Left ventricle myocardium inferior (tissue), 1 donor: ENCODE measurements at regions not wholly inside any gene's neighbourhood (a gene's known extent, or its start where the extent isn't known, plus 50 kb on each side); places are given as distances from the start of the nearest gene placed in this dataset.
A peak's percentile ranks its signal among the peaks of the same experiment; 100 is the strongest.
"Not testable (repeated sequence)": the region's sequence is repeated elsewhere in the genome, so short reads cannot be mapped to it uniquely, and the experiment has no call there.

Source experiments
- DNase-seq: peaks from one replicate; pipeline ENCODE4 v3.0.0-alpha.2; 2020
- H3K27ac ChIP-seq: fragments of 200-600 bp; replicated peaks from 2 replicates; pipeline ENCODE4 v1.8.0; 2021
- H3K27me3 ChIP-seq: fragments of 200-600 bp; 2 replicates; pipeline ENCODE4 v1.8.0; 2021; ENCODE audit warnings: low read depth
- H3K36me3 ChIP-seq: fragments of 200-600 bp; 2 replicates; pipeline ENCODE4 v1.8.0; 2021
- H3K4me1 ChIP-seq: fragments of 200-600 bp; 2 replicates; pipeline ENCODE4 v1.8.0; 2021
- H3K4me3 ChIP-seq: fragments of 200-600 bp; 2 replicates; pipeline ENCODE4 v1.8.0; 2021; ENCODE audit warnings: mild to moderate bottlenecking, moderate library complexity
- H3K9me3 ChIP-seq: fragments of 200-600 bp; replicated peaks from 2 replicates; pipeline ENCODE4 v1.8.0; 2021
- intact Hi-C: fragments of 100-400 bp; cut with micrococcal nuclease; formaldehyde crosslinking; loops from one replicate; pipeline ENCODE4 v1.11.0; 2022
- TF ChIP-seq, protein P1 (sequence below): fragments of 200-600 bp; IDR thresholded peaks from 2 replicates; pipeline ENCODE4 v1.8.0; 2021; ENCODE audit warnings: antibody characterized with exemption, mild to moderate bottlenecking, borderline replicate concordance
- donor health status: DM: no; HTN: yes; CAD: no; lungs with severe emphysema.

DNA sequence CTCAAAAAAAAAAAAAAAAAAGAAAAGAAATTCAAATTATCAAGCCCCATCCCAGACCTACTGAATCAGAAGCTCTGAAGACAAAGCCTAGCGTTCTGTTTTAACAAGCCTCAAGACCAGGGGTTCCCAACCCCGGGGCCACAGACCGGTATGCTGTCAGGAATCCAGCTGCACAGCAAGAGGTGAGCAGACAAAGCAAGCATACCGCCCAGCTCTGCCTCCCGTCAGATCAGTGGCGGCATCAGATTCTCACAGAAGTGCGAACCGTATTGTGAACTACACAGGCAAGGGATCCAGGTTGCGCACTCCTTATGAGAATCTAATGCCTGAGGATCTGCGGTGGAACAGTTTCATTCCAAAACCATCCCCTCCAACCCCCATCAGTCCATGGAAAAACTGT lies 57.8 kb upstream of the RASAL2 start:
- TF ChIP-seq, protein P1, sequence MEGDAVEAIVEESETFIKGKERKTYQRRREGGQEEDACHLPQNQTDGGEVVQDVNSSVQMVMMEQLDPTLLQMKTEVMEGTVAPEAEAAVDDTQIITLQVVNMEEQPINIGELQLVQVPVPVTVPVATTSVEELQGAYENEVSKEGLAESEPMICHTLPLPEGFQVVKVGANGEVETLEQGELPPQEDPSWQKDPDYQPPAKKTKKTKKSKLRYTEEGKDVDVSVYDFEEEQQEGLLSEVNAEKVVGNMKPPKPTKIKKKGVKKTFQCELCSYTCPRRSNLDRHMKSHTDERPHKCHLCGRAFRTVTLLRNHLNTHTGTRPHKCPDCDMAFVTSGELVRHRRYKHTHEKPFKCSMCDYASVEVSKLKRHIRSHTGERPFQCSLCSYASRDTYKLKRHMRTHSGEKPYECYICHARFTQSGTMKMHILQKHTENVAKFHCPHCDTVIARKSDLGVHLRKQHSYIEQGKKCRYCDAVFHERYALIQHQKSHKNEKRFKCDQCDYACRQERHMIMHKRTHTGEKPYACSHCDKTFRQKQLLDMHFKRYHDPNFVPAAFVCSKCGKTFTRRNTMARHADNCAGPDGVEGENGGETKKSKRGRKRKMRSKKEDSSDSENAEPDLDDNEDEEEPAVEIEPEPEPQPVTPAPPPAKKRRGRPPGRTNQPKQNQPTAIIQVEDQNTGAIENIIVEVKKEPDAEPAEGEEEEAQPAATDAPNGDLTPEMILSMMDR = no peak
- H3K4me1 ChIP-seq = peaks cover 75% of the 10 kb centered on the region
- no peaks in the 10 kb centered on the region for H3K27me3 ChIP-seq
- no peak overlapping the region for H3K4me3 ChIP-seq
- intact Hi-C loops = loop anchor here (10.0 kb wide), 1 partner anchor 59 kb away; the partner anchor contains the start of gene RASAL2
- H3K36me3 ChIP-seq = no peaks in the 10 kb centered on the region
- H3K9me3 ChIP-seq = no peaks in the 10 kb centered on the region
- DNase-seq = no peak
- H3K27ac ChIP-seq = peak overlapping the region; percentile 95

DNA sequence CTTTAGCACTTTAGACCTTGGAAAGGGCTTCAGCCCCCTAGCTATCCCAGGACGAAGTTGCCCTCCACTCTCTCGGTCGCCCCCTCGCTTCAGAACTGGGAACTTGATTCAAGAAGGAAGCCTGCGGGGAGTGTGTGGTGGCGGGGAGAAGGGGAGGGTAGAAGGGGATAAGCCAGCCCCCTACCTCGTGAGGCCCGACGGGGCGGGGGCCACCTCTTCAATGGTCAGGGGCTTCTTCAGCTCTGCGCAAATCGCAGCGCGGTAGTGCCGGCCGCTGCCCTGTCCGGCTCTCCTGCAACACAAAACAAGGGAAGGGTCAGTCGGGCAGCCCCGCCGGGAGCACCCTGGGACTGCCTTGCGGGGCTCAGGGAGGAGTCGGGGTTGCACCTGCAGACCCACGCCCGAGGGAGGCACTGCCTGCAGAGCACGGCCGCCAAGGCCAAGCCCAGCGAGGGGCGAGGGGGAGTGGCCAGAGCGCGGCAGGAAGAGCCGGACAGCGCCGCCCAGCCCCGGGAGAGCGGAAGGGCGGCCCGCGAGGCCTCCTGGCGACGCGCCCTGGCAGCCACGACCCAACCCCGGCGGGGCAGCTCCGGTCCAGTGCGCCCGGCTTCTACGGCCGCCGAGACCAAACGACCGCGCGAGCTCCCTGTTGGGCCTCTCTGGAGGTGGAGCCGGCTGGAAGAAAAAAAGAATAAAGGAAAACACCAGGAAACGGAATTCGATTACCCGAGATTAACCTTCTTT lies 56.2 kb upstream of the RASAL2 start:
- intact Hi-C loops = loop anchor here (10.0 kb wide), 1 partner anchor 57 kb away; the partner anchor contains the start of gene RASAL2
- no peaks in the 10 kb centered on the region for H3K9me3 ChIP-seq
- TF ChIP-seq, protein P1 = peak; percentile 66
- H3K27ac ChIP-seq = peak overlapping the region; percentile 95
- peak; percentile 91 for DNase-seq
- H3K27me3 ChIP-seq = no peaks in the 10 kb centered on the region
- peak overlapping the region; percentile 83 for H3K4me3 ChIP-seq
- no peaks in the 10 kb centered on the region for H3K36me3 ChIP-seq
- peaks cover 59% of the 10 kb centered on the region for H3K4me1 ChIP-seq

DNA sequence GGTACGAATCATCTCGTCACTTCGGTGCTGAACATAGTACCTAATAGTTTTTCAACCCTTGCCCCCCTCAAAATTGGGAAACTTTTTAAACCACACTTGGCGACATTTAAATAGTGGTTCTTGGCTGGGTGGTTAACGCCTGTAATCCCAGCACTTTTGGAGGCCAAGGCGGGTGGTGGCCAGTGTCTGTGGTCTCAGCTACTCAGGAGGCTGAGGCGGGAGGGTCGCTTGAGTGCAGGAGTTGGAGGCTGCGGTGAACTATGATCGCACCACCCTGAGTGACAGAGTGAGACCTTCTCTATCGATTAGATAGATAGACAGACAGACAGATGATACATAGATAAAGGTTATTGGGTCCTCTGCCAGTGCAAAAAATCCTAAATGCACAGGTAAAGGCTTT lies 55.5 kb upstream of the RASAL2 start:
- H3K4me3 ChIP-seq = peak overlapping the region; percentile 83
- H3K27ac ChIP-seq = peak overlapping the region; percentile 95
- DNase-seq = no peak
- H3K27me3 ChIP-seq = no peaks in the 10 kb centered on the region
- H3K9me3 ChIP-seq = no peaks in the 10 kb centered on the region
- intact Hi-C loops = loop anchor here (10.0 kb wide), 1 partner anchor 56 kb away; the partner anchor contains the start of gene RASAL2
- H3K36me3 ChIP-seq = no peaks in the 10 kb centered on the region
- peaks cover 52% of the 10 kb centered on the region for H3K4me1 ChIP-seq
- TF ChIP-seq, protein P1 = no peak

DNA sequence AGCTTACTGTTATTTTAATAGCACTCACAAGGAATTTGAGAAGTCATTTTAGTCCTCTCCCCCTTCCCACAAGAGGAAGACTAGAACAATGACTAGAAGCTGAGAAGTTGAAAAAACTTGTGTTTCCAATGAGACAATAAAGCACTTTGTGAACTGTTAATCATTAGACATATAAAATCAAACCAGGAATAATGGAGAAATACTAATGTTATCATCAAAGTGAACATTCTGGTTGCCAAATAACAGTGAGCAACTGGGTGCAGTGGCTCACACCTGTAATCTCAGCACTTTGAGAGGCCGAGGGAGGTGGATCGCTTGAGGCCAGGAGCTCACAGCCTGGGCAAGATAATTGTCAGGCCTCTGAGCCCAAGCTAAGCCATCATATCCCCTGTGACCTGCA lies 54.0 kb upstream of the RASAL2 start:
- Histone ChIP-seq H3K9me3 (no peaks in the 10 kb centered on the region), H3K36me3 (no peaks in the 10 kb centered on the region), H3K4me3 (no peak overlapping the region), H3K27ac (no peak overlapping the region), H3K4me1 (peaks cover 37% of the 10 kb centered on the region), H3K27me3 (no peaks in the 10 kb centered on the region)
- DNase-seq = no peak
- intact Hi-C loops = loop anchor here (10.0 kb wide), 1 partner anchor 55 kb away; the partner anchor contains the start of gene RASAL2
- TF ChIP-seq, protein P1 = no peak

DNA sequence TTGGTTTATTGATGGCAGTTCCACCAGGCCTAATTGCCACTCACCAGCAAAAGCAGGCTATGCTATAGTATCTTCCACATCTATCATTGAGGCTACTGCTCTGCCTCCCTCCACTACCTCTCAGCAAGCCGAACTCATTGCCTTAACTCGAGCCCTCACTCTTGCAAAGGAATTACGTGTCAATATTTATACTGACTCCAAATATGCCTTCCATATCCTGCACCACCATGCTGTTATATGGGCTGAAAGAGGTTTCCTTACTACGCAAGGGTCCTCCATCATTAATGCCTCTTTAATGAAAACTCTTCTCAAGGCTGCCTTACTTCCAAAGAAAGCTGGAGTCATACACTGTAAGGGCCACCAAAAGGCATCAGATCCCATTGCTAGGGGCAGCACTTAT lies 50.0 kb upstream of the RASAL2 start:
- H3K9me3 ChIP-seq, H3K4me3 ChIP-seq, H3K4me1 ChIP-seq, intact Hi-C loops, DNase-seq, H3K27ac ChIP-seq, H3K27me3 ChIP-seq, H3K36me3 ChIP-seq: not testable (repeated sequence)
